WTC11 (cell line): ENCODE measurements at regions not wholly inside any gene's neighbourhood (a gene's known extent, or its start where the extent isn't known, plus 50 kb on each side); places are given as distances from the start of the nearest gene placed in this dataset.

ENCODE experiments used
- ATAC-seq: fragments of 200-7000 bp; cut with Tn5 transposase; 2 replicates; pipeline ENCODE4 v1.10.0; 2021; ENCODE audit warnings: mild to moderate bottlenecking, moderate library complexity
- CTCF ChIA-PET: fragments of 300-600 bp; sonication (Branson Sonifier 250); formaldehyde crosslinking; loops from one replicate; lab custom pipeline; 2021; ENCODE audit warnings: antibody characterized with exemption; lab: Charles Lee
- POLR2A ChIA-PET: fragments of 350-600 bp; sonication (Branson Sonifier 250); formaldehyde crosslinking; loops from one replicate; lab custom pipeline; 2021; ENCODE audit warnings: antibody characterized with exemption; lab: Charles Lee
- DNase-seq: peaks from one replicate; pipeline ENCODE4 v3.0.0; 2021; ENCODE audit warnings: low spot score
- H3K27ac Mint-ChIP-seq: 2 replicates; pipeline ENCODE4 v1.8.0; 2021; ENCODE audit warnings: mixed read lengths
- H3K27me3 Mint-ChIP-seq: 2 replicates; pipeline ENCODE4 v1.8.0; 2021; ENCODE audit warnings: low read depth, mild to moderate bottlenecking, moderate library complexity, mixed read lengths
- H3K36me3 Mint-ChIP-seq: 2 replicates; pipeline ENCODE4 v1.8.0; 2021; ENCODE audit warnings: mixed read lengths
- H3K4me1 Mint-ChIP-seq: 2 replicates; pipeline ENCODE4 v1.8.0; 2022; ENCODE audit warnings: mixed read lengths
- H3K4me3 Mint-ChIP-seq: 2 replicates; pipeline ENCODE4 v1.8.0; 2021; ENCODE audit warnings: mild to moderate bottlenecking, moderate library complexity, mixed read lengths
- H3K9me3 Mint-ChIP-seq: 2 replicates; pipeline ENCODE4 v1.8.0; 2021; ENCODE audit warnings: mixed read lengths
- ELF4 ChIP-seq: sonication (generic); formaldehyde crosslinking; IDR thresholded peaks from 2 replicates; pipeline ENCODE4 v1.8.1; 2022; ENCODE audit warnings: low read depth, mild to moderate bottlenecking, moderate library complexity, missing genetic modification reagents
- EMX1 ChIP-seq: fragments of 250-450 bp; sonication (Bioruptor Pico); IDR thresholded peaks from 2 replicates; pipeline ENCODE4 v1.8.0; 2021; ENCODE audit warnings: mild to moderate bottlenecking
- ESRRA ChIP-seq: sonication (generic); formaldehyde crosslinking; IDR thresholded peaks from 2 replicates; pipeline ENCODE4 v1.8.1; 2022; ENCODE audit warnings: mild to moderate bottlenecking, missing genetic modification reagents, borderline replicate concordance
- GABPB1 ChIP-seq: sonication (generic); formaldehyde crosslinking; IDR thresholded peaks from 2 replicates; pipeline ENCODE4 v1.8.1; 2023; ENCODE audit warnings: mild to moderate bottlenecking, missing genetic modification reagents
- GRHL2 ChIP-seq: fragments of 250-450 bp; sonication (Bioruptor Pico); IDR thresholded peaks from 2 replicates; pipeline ENCODE4 v1.8.0; 2022; ENCODE audit warnings: mild to moderate bottlenecking, moderate library complexity; ENCODE audit not compliant: insufficient replicate concordance, severe bottlenecking
- IRF1 ChIP-seq: sonication (generic); formaldehyde crosslinking; IDR thresholded peaks from 2 replicates; pipeline ENCODE4 v1.8.0; 2023; ENCODE audit warnings: missing genetic modification reagents
- IRF2 ChIP-seq: sonication (generic); formaldehyde crosslinking; IDR thresholded peaks from 2 replicates; pipeline ENCODE4 v1.8.0; 2022; ENCODE audit warnings: low read depth, missing genetic modification reagents, borderline replicate concordance
- JUN ChIP-seq: sonication (generic); formaldehyde crosslinking; IDR thresholded peaks from 2 replicates; pipeline ENCODE4 v1.8.0; 2023; ENCODE audit warnings: mild to moderate bottlenecking, missing genetic modification reagents
- NFE2L1 ChIP-seq: sonication (generic); formaldehyde crosslinking; IDR thresholded peaks from 2 replicates; pipeline ENCODE4 v1.8.1; 2023; ENCODE audit warnings: missing genetic modification reagents
- NFYB ChIP-seq: sonication (generic); formaldehyde crosslinking; conservative IDR thresholded peaks from 2 replicates; pipeline ENCODE4 v1.8.0; 2022; ENCODE audit warnings: low read depth, missing genetic modification reagents
- NR3C1 ChIP-seq: sonication (generic); formaldehyde crosslinking; conservative IDR thresholded peaks from 2 replicates; pipeline ENCODE4 v1.8.1; 2023; ENCODE audit warnings: low read depth, mild to moderate bottlenecking, missing genetic modification reagents
- PRRX2 ChIP-seq: fragments of 250-450 bp; sonication (Bioruptor Pico); IDR thresholded peaks from 2 replicates; pipeline ENCODE4 v1.8.0; 2021; ENCODE audit warnings: mild to moderate bottlenecking
- SMAD4 ChIP-seq: sonication (generic); formaldehyde crosslinking; IDR thresholded peaks from 2 replicates; pipeline ENCODE4 v1.8.0; 2022; ENCODE audit warnings: mild to moderate bottlenecking, missing genetic modification reagents
- SP1 ChIP-seq: sonication (generic); formaldehyde crosslinking; conservative IDR thresholded peaks from 2 replicates; pipeline ENCODE4 v1.8.1; 2022; ENCODE audit warnings: missing genetic modification reagents
- STAT6 ChIP-seq: sonication (generic); formaldehyde crosslinking; conservative IDR thresholded peaks from 2 replicates; pipeline ENCODE4 v1.8.1; 2023; ENCODE audit warnings: mild to moderate bottlenecking, low read depth, missing genetic modification reagents, moderate library complexity
- ZNF121 ChIP-seq: sonication (generic); formaldehyde crosslinking; IDR thresholded peaks from 2 replicates; pipeline ENCODE4 v1.8.0; 2023; ENCODE audit warnings: missing genetic modification reagents
- ZNF263 ChIP-seq: sonication (generic); formaldehyde crosslinking; IDR thresholded peaks from 2 replicates; pipeline ENCODE4 v1.8.1; 2022; ENCODE audit warnings: low read depth, mild to moderate bottlenecking, moderate library complexity, missing genetic modification reagents
- ZNF423 ChIP-seq: fragments of 250-450 bp; sonication (Bioruptor Pico); IDR thresholded peaks from 2 replicates; pipeline ENCODE4 v2.1.2; 2022; ENCODE audit warnings: mild to moderate bottlenecking, moderate library complexity
- ZNF425 ChIP-seq: fragments of 250-450 bp; sonication (Bioruptor Pico); conservative IDR thresholded peaks from 2 replicates; pipeline ENCODE4 v1.9.0; 2021; ENCODE audit warnings: mild to moderate bottlenecking
- TF ChIP-seq, protein P1 (sequence below): sonication (generic); formaldehyde crosslinking; IDR thresholded peaks from 2 replicates; pipeline ENCODE4 v1.8.1; 2023; ENCODE audit warnings: mild to moderate bottlenecking, missing genetic modification reagents
- TF ChIP-seq, protein P2 (sequence below): sonication (generic); formaldehyde crosslinking; IDR thresholded peaks from 2 replicates; pipeline ENCODE4 v1.8.1; 2022; ENCODE audit warnings: mild to moderate bottlenecking, moderate library complexity, missing genetic modification reagents

DNA sequence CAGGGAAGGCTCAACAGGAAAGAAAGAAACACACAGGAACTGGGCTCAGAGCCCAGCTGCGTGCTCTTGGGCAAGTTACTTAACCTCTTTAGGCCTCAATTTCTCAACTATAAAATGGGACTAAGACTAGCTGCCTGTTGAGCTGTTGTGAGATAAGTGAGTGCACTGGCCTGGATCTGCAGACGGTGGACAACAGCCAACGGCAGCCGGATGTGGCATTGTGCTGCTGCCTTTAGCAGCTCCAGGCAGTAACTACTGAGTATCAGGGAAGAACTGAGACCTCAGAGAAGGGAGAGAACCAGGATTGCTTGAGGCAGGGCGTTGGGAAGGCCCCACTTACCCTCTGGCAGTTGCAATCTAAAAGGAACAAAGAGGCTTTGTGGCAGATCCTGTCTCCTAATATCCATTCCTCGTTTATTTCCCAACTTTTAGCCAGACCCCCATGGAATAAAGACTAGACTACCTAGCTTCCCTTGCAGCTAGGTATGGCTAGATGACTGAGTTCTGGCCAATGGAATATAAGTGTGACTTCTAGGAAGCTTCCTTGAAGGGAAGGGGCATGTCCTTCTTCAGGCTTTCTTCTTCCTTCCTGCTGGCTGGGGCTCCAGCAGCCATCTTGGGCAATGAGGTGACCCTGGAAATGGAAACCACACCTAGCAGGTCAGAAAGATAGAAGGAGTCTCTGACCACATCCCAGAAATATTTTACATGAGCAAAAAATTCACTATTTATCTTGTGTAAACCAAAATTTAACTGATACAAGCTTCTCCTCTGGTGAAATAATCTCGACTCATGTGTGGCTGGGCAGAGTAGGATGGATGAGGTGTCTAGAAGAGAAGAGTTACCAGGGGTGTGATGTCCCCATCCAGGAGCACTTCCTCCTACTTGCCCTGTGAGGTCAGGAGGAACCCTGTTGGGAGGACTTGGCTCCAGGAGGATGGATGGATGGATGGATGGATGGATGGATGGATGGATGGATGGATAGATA lies 67.6 kb downstream of the MRPL14 start (continued):
- TF ChIP-seq, protein P1, sequence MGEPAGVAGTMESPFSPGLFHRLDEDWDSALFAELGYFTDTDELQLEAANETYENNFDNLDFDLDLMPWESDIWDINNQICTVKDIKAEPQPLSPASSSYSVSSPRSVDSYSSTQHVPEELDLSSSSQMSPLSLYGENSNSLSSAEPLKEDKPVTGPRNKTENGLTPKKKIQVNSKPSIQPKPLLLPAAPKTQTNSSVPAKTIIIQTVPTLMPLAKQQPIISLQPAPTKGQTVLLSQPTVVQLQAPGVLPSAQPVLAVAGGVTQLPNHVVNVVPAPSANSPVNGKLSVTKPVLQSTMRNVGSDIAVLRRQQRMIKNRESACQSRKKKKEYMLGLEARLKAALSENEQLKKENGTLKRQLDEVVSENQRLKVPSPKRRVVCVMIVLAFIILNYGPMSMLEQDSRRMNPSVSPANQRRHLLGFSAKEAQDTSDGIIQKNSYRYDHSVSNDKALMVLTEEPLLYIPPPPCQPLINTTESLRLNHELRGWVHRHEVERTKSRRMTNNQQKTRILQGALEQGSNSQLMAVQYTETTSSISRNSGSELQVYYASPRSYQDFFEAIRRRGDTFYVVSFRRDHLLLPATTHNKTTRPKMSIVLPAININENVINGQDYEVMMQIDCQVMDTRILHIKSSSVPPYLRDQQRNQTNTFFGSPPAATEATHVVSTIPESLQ = no peak

- CTCF ChIA-PET = interaction anchor here (2.5 kb wide), 1 partner anchor 16 kb away, joined by 12 read pairs; no protein-coding TSS in a partner anchor
- no peak overlapping the region for H3K4me3 Mint-ChIP-seq
Measured at GRCh38 chr6:44058617-44059358, 68.5 kb downstream of the MRPL14 start.

GRCh38 chr6:44057931-44058616 lies 69.2 kb downstream of the MRPL14 start:
- no peaks in the 10 kb centered on the region; the same call in 1 of the 2 replicates for H3K27me3 Mint-ChIP-seq
- H3K9me3 Mint-ChIP-seq = peaks cover 11% of the 10 kb centered on the region
- POLR2A ChIA-PET = no interaction called here
- ATAC-seq = no peak
- peaks cover 11% of the 10 kb centered on the region; the same call in 1 of the 2 replicates for H3K36me3 Mint-ChIP-seq
- no peak overlapping the region for H3K4me3 Mint-ChIP-seq
- TF ChIP-seq SP1 = no peak
- TF ChIP-seq PRRX2 (CRISPR knock-in tag) = no peak
- no peak for TF ChIP-seq ZNF121
- TF ChIP-seq, protein P2, sequence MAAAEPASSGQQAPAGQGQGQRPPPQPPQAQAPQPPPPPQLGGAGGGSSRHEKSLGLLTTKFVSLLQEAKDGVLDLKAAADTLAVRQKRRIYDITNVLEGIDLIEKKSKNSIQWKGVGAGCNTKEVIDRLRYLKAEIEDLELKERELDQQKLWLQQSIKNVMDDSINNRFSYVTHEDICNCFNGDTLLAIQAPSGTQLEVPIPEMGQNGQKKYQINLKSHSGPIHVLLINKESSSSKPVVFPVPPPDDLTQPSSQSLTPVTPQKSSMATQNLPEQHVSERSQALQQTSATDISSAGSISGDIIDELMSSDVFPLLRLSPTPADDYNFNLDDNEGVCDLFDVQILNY (CRISPR knock-in tag) = no peak
- no peak for TF ChIP-seq ELF4
- TF ChIP-seq NFE2L1 (CRISPR knock-in tag) = no peak
- TF ChIP-seq ESRRA = no peak
- TF ChIP-seq SMAD4 (CRISPR knock-in tag) = no peak
- TF ChIP-seq STAT6 = no peak
- no peak for TF ChIP-seq NFYB (CRISPR knock-in tag)
- no peak for TF ChIP-seq ZNF425
- no peak for TF ChIP-seq IRF1
- TF ChIP-seq NR3C1 (CRISPR knock-in tag) = no peak
- no peak for TF ChIP-seq GRHL2 (CRISPR knock-in tag)
- TF ChIP-seq ZNF263 (CRISPR knock-in tag) = no peak
- no peak for TF ChIP-seq IRF2 (CRISPR knock-in tag)
- CTCF ChIA-PET = interaction anchor here (1.1 to 2.5 kb wide), 3 partner anchors 16 to 283 kb away, joined by 3 to 12 read pairs (median 3); no protein-coding TSS in a partner anchor
- no peak overlapping the region; the same call in 1 of the 2 replicates for H3K27ac Mint-ChIP-seq
- H3K4me1 Mint-ChIP-seq = peaks cover 16% of the 10 kb centered on the region
- DNase-seq = no peak

More at GRCh38 chr6:44058617-44059358, 68.5 kb downstream of the MRPL14 start:
- POLR2A ChIA-PET = no interaction called here
- Mint-ChIP-seq H3K27me3 (no peaks in the 10 kb centered on the region; the same call in 1 of the 2 replicates), H3K27ac (no peak overlapping the region; the same call in 1 of the 2 replicates), H3K9me3 (peaks cover 11% of the 10 kb centered on the region), H3K4me1 (peaks cover 12% of the 10 kb centered on the region), H3K36me3 (peaks cover 11% of the 10 kb centered on the region; the same call in 1 of the 2 replicates)
- no peak for ATAC-seq
- no peak for TF ChIP-seq JUN (CRISPR knock-in tag)
- peak; percentile 58; the same call in 1 of the 2 replicates for TF ChIP-seq GABPB1 (CRISPR knock-in tag)
- no peak for TF ChIP-seq ZNF121
- TF ChIP-seq EMX1 (CRISPR knock-in tag) = no peak
- TF ChIP-seq ZNF423 (CRISPR knock-in tag) = no peak
- DNase-seq = no peak
